ENCODE measurements at regions not wholly inside any gene's neighbourhood (a gene's known extent, or its start where the extent isn't known, plus 50 kb on each side); places are given as distances from the start of the nearest gene placed in this dataset.

GRCh38 chr6:91926361-91926760 lies 1339.5 kb upstream of the MAP3K7 start:
- no peak overlapping the region for H3K9ac ChIP-seq (ENCODE audit: insufficient read depth, low read length)
- no peak overlapping the region for H3K4me2 ChIP-seq (ENCODE audit: extremely low read depth, insufficient read depth, low read length)
- no peak for TF ChIP-seq EZH2 (IDR thresholded peaks at IDR 0.05; ENCODE audit: low read length, missing control alignments)
- TF ChIP-seq CTCF (conservative IDR thresholded peaks at IDR 0.05 in 1 of 2, IDR thresholded peaks at IDR 0.05 in 1 of 2; ENCODE audit: low read depth in 1 of 2, low read length in 2 of 2), result no peak
- no peaks in the 10 kb centered on the region for H3K27me3 ChIP-seq (ENCODE audit: control insufficient read depth, insufficient read depth, low read length)
- no peak overlapping the region for H3K27ac ChIP-seq (ENCODE audit: insufficient read depth, low read length)
- H3K4me3 ChIP-seq (replicated peaks in 1 of 4; ENCODE audit: control extremely low read depth in 1 of 4, insufficient read depth in 1 of 4, low read depth in 3 of 4, low read length in 4 of 4), result no peak overlapping the region
- H2AFZ ChIP-seq (ENCODE audit: low read length), result no peak overlapping the region
- H4K20me1 ChIP-seq (ENCODE audit: control insufficient read depth, extremely low read depth, insufficient read depth, low read length), result no peaks in the 10 kb centered on the region
- H3K9me3 ChIP-seq (ENCODE audit: control insufficient read depth, insufficient read depth, low read depth, low read length), result no peaks in the 10 kb centered on the region
- no peaks in the 10 kb centered on the region for H3K4me1 ChIP-seq (ENCODE audit: control insufficient read depth, extremely low read depth, insufficient read depth, low read length)
- DNase-seq (ENCODE audit: low read depth in 2 of 2), result no peak
- H3K36me3 ChIP-seq (ENCODE audit: control insufficient read depth, insufficient read depth, low read length), result no peaks in the 10 kb centered on the region
- no peaks in the 10 kb centered on the region for H3K79me2 ChIP-seq (ENCODE audit: control insufficient read depth, insufficient read depth, low read length)

GRCh38 chr6:91911945-91912344 lies 1325.1 kb upstream of the MAP3K7 start:
- Histone ChIP-seq H3K27ac (ENCODE audit: insufficient read depth, low read length) (no peak overlapping the region), H2AFZ (ENCODE audit: low read length) (no peak overlapping the region), H3K4me1 (ENCODE audit: control insufficient read depth, extremely low read depth, insufficient read depth, low read length) (no peaks in the 10 kb centered on the region), H3K27me3 (ENCODE audit: control insufficient read depth, insufficient read depth, low read length) (no peaks in the 10 kb centered on the region), H3K9ac (ENCODE audit: insufficient read depth, low read length) (no peak overlapping the region), H3K4me2 (ENCODE audit: extremely low read depth, insufficient read depth, low read length) (no peak overlapping the region), H4K20me1 (ENCODE audit: control insufficient read depth, extremely low read depth, insufficient read depth, low read length) (no peaks in the 10 kb centered on the region), H3K36me3 (ENCODE audit: control insufficient read depth, insufficient read depth, low read length) (no peaks in the 10 kb centered on the region), H3K9me3 (ENCODE audit: control insufficient read depth, insufficient read depth, low read depth, low read length) (no peaks in the 10 kb centered on the region), H3K79me2 (ENCODE audit: control insufficient read depth, insufficient read depth, low read length) (no peaks in the 10 kb centered on the region), H3K4me3 (replicated peaks in 1 of 4; ENCODE audit: control extremely low read depth in 1 of 4, insufficient read depth in 1 of 4, low read depth in 3 of 4, low read length in 4 of 4) (no peak overlapping the region)
- DNase-seq (ENCODE audit: low read depth in 2 of 2), result no peak
- TF ChIP-seq EZH2 (IDR thresholded peaks at IDR 0.05; ENCODE audit: low read length, missing control alignments) (no peak), CTCF (conservative IDR thresholded peaks at IDR 0.05 in 1 of 2, IDR thresholded peaks at IDR 0.05 in 1 of 2; ENCODE audit: low read depth in 1 of 2, low read length in 2 of 2) (no peak)

GRCh38 chr6:91904586-91905164 lies 1317.8 kb upstream of the MAP3K7 start:
- H3K79me2 ChIP-seq (ENCODE audit: control insufficient read depth, insufficient read depth, low read length), result no peaks in the 10 kb centered on the region
- no peaks in the 10 kb centered on the region for H3K4me1 ChIP-seq (ENCODE audit: control insufficient read depth, extremely low read depth, insufficient read depth, low read length)
- H2AFZ ChIP-seq (ENCODE audit: low read length), result no peak overlapping the region
- H3K4me3 ChIP-seq (replicated peaks in 1 of 4; ENCODE audit: control extremely low read depth in 1 of 4, insufficient read depth in 1 of 4, low read depth in 3 of 4, low read length in 4 of 4), result no peak overlapping the region
- H3K27ac ChIP-seq (ENCODE audit: insufficient read depth, low read length), result no peak overlapping the region
- no peak for TF ChIP-seq EZH2 (IDR thresholded peaks at IDR 0.05; ENCODE audit: low read length, missing control alignments)
- no peak for TF ChIP-seq CTCF (conservative IDR thresholded peaks at IDR 0.05 in 1 of 2, IDR thresholded peaks at IDR 0.05 in 1 of 2; ENCODE audit: low read depth in 1 of 2, low read length in 2 of 2)
- H3K9ac ChIP-seq (ENCODE audit: insufficient read depth, low read length), result no peak overlapping the region
- DNase-seq (ENCODE audit: low read depth in 2 of 2), result no peak
- no peak overlapping the region for H3K4me2 ChIP-seq (ENCODE audit: extremely low read depth, insufficient read depth, low read length)
- H4K20me1 ChIP-seq (ENCODE audit: control insufficient read depth, extremely low read depth, insufficient read depth, low read length), result no peaks in the 10 kb centered on the region
- H3K36me3 ChIP-seq (ENCODE audit: control insufficient read depth, insufficient read depth, low read length), result no peaks in the 10 kb centered on the region
- no peaks in the 10 kb centered on the region for H3K27me3 ChIP-seq (ENCODE audit: control insufficient read depth, insufficient read depth, low read length)
- H3K9me3 ChIP-seq (ENCODE audit: control insufficient read depth, insufficient read depth, low read depth, low read length), result no peaks in the 10 kb centered on the region

Data from fibroblast of lung (primary cell).